Activated B cell treated with CpG ODN at 0.5 μM for 24 hours (primary cell): ENCODE measurements at regions not wholly inside any gene's neighbourhood (a gene's known extent, or its start where the extent isn't known, plus 50 kb on each side); places are given as distances from the start of the nearest gene placed in this dataset.

Source experiments
- ATAC-seq: fragments of 200-7000 bp; cut with Tn5 transposase; one replicate; pipeline ENCODE4 v1.10.0; 2021; ENCODE audit warnings: low read depth, mild to moderate bottlenecking, moderate library complexity
- CTCF ChIA-PET: fragments of 350-600 bp; sonication (Branson Sonifier 250); formaldehyde crosslinking; loops from one replicate; lab custom pipeline; 2021; ENCODE audit warnings: antibody characterized with exemption; lab: Charles Lee
- POLR2A ChIA-PET: fragments of 350-600 bp; sonication (Branson Sonifier 250); formaldehyde crosslinking; loops from one replicate; lab custom pipeline; 2021; ENCODE audit warnings: antibody characterized with exemption; lab: Charles Lee
- DNase-seq: peaks from one replicate; pipeline ENCODE4 v3.0.0; 2022
- H3K27ac Mint-ChIP-seq: one replicate; pipeline ENCODE4 v1.8.0; 2020; ENCODE audit warnings: mixed read lengths
- H3K27me3 Mint-ChIP-seq: one replicate; pipeline ENCODE4 v1.8.0; 2021; ENCODE audit warnings: mixed read lengths
- H3K36me3 Mint-ChIP-seq: one replicate; pipeline ENCODE4 v1.8.0; 2021; ENCODE audit warnings: low read depth, mixed read lengths
- H3K4me1 Mint-ChIP-seq: one replicate; pipeline ENCODE4 v1.8.0; 2021; ENCODE audit warnings: mixed read lengths
- H3K4me3 Mint-ChIP-seq: one replicate; pipeline ENCODE4 v1.8.0; 2020; ENCODE audit warnings: mild to moderate bottlenecking, mixed read lengths
- H3K9me3 Mint-ChIP-seq: one replicate; pipeline ENCODE4 v1.8.0; 2020; ENCODE audit warnings: mixed read lengths
- CTCF ChIP-seq: fragments of 200-600 bp; IDR thresholded peaks from one replicate; pipeline ENCODE4 v1.8.0; 2022; ENCODE audit warnings: antibody characterized with exemption, mild to moderate bottlenecking
- intact Hi-C: fragments of 100-400 bp; cut with micrococcal nuclease; formaldehyde crosslinking; loops from one replicate; pipeline ENCODE4 v1.15.1; 2024

GRCh38 chr2:42893047-42893758 lies 100.8 kb upstream of the HAAO start:
- Mint-ChIP-seq H3K36me3 (no peaks in the 10 kb centered on the region), H3K27ac (no peak overlapping the region), H3K9me3 (peaks cover 8% of the 10 kb centered on the region), H3K4me1 (no peaks in the 10 kb centered on the region), H3K27me3 (peaks cover 4% of the 10 kb centered on the region), H3K4me3 (no peak overlapping the region)
- ATAC-seq (no peak), DNase-seq (no peak)
- ChIA-PET POLR2A (interaction anchor here (0.7 kb wide), 1 partner anchor 686 kb away, joined by 3 read pairs; no protein-coding TSS in a partner anchor), CTCF (no interaction called here)
- intact Hi-C loops: no loop called here
- no peak for TF ChIP-seq CTCF

DNA sequence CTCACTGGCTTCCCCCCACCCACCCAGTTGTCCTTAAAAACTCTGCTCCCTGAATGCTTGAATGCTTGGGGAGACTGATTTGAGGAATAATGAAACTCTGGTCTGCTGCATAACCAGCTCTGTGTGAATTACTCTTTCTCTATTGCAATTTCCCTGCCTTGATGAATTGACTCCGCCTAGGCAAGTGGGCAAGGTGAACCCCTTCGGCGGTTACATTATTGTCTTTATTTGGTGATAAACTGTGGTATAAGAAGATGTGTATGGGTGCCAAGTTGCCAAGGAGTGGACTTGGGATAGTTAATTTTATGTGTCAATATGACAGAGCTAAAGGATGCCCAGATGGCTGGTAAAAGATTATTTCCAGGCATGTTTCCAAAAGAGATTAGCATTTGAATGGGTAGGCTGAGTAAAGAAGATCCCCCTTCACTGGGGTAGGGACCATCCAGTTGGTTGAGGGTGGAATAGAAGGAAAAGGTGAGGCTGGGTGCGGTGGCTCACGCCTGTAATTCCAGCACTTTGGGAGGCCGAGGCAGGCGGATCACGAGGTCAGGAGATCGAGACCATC lies 98.5 kb upstream of the HAAO start:
- DNase-seq (no peak), ATAC-seq (no peak)
- CTCF ChIA-PET: no interaction called here
- POLR2A ChIA-PET: no interaction called here
- Mint-ChIP-seq H3K4me1 (no peaks in the 10 kb centered on the region), H3K27ac (no peak overlapping the region), H3K9me3 (peaks cover 8% of the 10 kb centered on the region), H3K36me3 (no peaks in the 10 kb centered on the region), H3K4me3 (no peak overlapping the region), H3K27me3 (peaks cover 4% of the 10 kb centered on the region)
- intact Hi-C loops: no loop called here
- no peak for TF ChIP-seq CTCF

DNA sequence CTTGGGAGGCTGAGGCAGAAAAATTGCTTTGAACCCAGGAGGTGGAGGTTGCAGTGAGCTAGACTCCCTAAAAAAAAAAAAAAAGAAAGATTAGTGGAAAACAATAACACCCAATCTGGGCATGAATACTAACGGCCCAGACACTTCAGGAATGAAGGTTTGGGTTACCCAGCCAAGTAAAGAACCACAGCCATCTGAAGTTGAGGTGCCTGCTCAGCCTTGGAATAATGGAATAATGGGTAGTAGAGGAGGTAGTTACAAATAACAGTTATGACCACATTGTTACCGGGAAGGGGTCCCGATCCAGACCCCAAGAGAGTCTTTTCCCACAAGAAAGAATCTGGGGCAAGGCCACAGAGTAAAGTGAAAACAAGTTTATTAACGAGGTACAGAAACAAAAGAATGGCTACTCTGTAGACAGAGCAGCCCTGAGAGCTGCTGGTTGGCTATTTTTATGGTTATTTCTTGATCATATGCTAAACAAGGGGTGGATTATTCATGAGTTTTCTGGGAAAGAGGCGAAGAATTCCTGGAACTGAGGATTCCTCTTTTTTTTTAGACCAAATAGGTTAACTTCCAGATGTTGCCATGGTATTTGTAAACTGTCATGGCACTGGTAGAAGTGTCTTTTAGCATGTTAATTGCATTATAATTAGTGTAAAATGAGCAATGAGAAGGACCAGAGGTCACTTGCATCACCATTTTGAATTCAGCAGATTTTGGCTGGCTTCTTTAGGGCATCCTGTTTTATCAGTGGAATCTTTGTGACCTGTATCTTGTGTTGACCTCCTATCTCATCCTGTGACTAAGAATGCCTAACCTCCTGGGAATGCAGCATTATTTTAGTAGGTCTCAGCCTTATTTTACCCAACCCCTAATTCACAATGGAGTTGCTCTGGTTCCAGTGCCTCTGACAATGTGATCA lies 96.2 kb upstream of the HAAO start:
- Mint-ChIP-seq H3K27me3 (peaks cover 4% of the 10 kb centered on the region), H3K4me1 (no peaks in the 10 kb centered on the region), H3K9me3 (peaks cover 8% of the 10 kb centered on the region), H3K36me3 (no peaks in the 10 kb centered on the region), H3K27ac (no peak overlapping the region), H3K4me3 (no peak overlapping the region)
- no peak for DNase-seq
- CTCF ChIA-PET: no interaction called here
- intact Hi-C loops: no loop called here
- POLR2A ChIA-PET: no interaction called here
- ATAC-seq: no peak
- TF ChIP-seq CTCF: no peak

- DNase-seq: no peak
- H3K4me1 Mint-ChIP-seq: no peaks in the 10 kb centered on the region
- TF ChIP-seq CTCF: no peak
- no peak overlapping the region for H3K4me3 Mint-ChIP-seq
- no peak overlapping the region for H3K27ac Mint-ChIP-seq
- CTCF ChIA-PET: no interaction called here
- H3K27me3 Mint-ChIP-seq: peaks cover 4% of the 10 kb centered on the region
- peaks cover 8% of the 10 kb centered on the region for H3K9me3 Mint-ChIP-seq
- no peaks in the 10 kb centered on the region for H3K36me3 Mint-ChIP-seq
- no peak for ATAC-seq
- intact Hi-C loops: no loop called here
- POLR2A ChIA-PET: no interaction called here
Measured at GRCh38 chr2:42886921-42887320, 94.5 kb upstream of the HAAO start.

- Mint-ChIP-seq H3K27ac (no peak overlapping the region), H3K36me3 (no peaks in the 10 kb centered on the region), H3K9me3 (no peaks in the 10 kb centered on the region), H3K27me3 (no peaks in the 10 kb centered on the region), H3K4me1 (no peaks in the 10 kb centered on the region), H3K4me3 (no peak overlapping the region)
- DNase-seq: no peak
- ChIA-PET CTCF (no interaction called here), POLR2A (no interaction called here)
- ATAC-seq: no peak
- intact Hi-C loops: no loop called here
- no peak for TF ChIP-seq CTCF
Measured at GRCh38 chr2:42882756-42883155, 90.4 kb upstream of the HAAO start.
